Mucosa of rectum (tissue), 2 donors: ENCODE measurements at regions not wholly inside any gene's neighbourhood (a gene's known extent, or its start where the extent isn't known, plus 50 kb on each side); places are given as distances from the start of the nearest gene placed in this dataset.

Source experiments
- H3K27ac ChIP-seq, 2 donors: one replicate each; pipeline ENCODE4 v1.7.0; 2013; ENCODE audit warnings: inconsistent platforms in 2 of 2, low read depth in 2 of 2, low read length in 2 of 2
- H3K27me3 ChIP-seq, 2 donors: one replicate each; pipeline ENCODE4 v1.7.0; 2013; ENCODE audit warnings: low read length in 2 of 2; ENCODE audit not compliant: control insufficient read depth in 2 of 2, insufficient read depth in 2 of 2
- H3K36me3 ChIP-seq, 2 donors: one replicate each; pipeline ENCODE4 v1.7.0; 2013; ENCODE audit warnings: low read length in 2 of 2; ENCODE audit not compliant: control insufficient read depth in 2 of 2, insufficient read depth in 2 of 2
- H3K4me1 ChIP-seq, 2 donors: one replicate each; pipeline ENCODE4 v1.7.0; 2013; ENCODE audit warnings: low read length in 2 of 2, mild to moderate bottlenecking in 1 of 2; ENCODE audit not compliant: control insufficient read depth in 2 of 2, insufficient read depth in 2 of 2
- H3K4me3 ChIP-seq, 2 donors: one replicate each; pipeline ENCODE4 v1.7.0; 2013; ENCODE audit warnings: low read length in 2 of 2
- H3K9ac ChIP-seq, 2 donors: one replicate each; pipeline ENCODE4 v1.7.0; 2013; ENCODE audit warnings: low read length in 2 of 2, low read depth in 1 of 2, mild to moderate bottlenecking in 1 of 2
- H3K9me3 ChIP-seq, 2 donors: one replicate each; pipeline ENCODE4 v1.7.0; 2013; ENCODE audit warnings: low read length in 2 of 2; ENCODE audit not compliant: control insufficient read depth in 2 of 2
- donor health status: healthy.
- donor health status: Normal muscosa, but diverticular disease.

- no peaks in the 10 kb centered on the region for H3K4me1 ChIP-seq
- no peak overlapping the region for H3K4me3 ChIP-seq
- H3K9ac ChIP-seq = no peak overlapping the region
- no peaks in the 10 kb centered on the region for H3K9me3 ChIP-seq
- H3K36me3 ChIP-seq = no peaks in the 10 kb centered on the region
- no peaks in the 10 kb centered on the region for H3K27me3 ChIP-seq
- H3K27ac ChIP-seq = no peak overlapping the region
Observed at GRCh38 chr6:18883851-18884250, 496.7 kb downstream of the RNF144B start.

- H3K36me3 ChIP-seq = no peaks in the 10 kb centered on the region
- no peak overlapping the region for H3K27ac ChIP-seq
Observed at GRCh38 chr6:18893540-18894269, 506.6 kb downstream of the RNF144B start.

GRCh38 chr6:18897350-18897749, 510.2 kb downstream of the RNF144B start:
- no peaks in the 10 kb centered on the region for H3K27me3 ChIP-seq
- no peak overlapping the region for H3K27ac ChIP-seq
- no peak overlapping the region for H3K9ac ChIP-seq
- no peak overlapping the region for H3K4me3 ChIP-seq
- no peaks in the 10 kb centered on the region for H3K9me3 ChIP-seq
- no peaks in the 10 kb centered on the region for H3K36me3 ChIP-seq
- H3K4me1 ChIP-seq = no peaks in the 10 kb centered on the region

More at GRCh38 chr6:18893540-18894269, 506.6 kb downstream of the RNF144B start:
- Histone ChIP-seq H3K4me1 (no peaks in the 10 kb centered on the region), H3K9ac (no peak overlapping the region), H3K9me3 (no peaks in the 10 kb centered on the region), H3K27me3 (no peaks in the 10 kb centered on the region), H3K4me3 (no peak overlapping the region)

GRCh38 chr6:18904681-18905080, 517.5 kb downstream of the RNF144B start:
- no peak overlapping the region for H3K27ac ChIP-seq
- H3K27me3 ChIP-seq = no peaks in the 10 kb centered on the region
- H3K9ac ChIP-seq = no peak overlapping the region
- no peaks in the 10 kb centered on the region for H3K9me3 ChIP-seq
- no peaks in the 10 kb centered on the region for H3K36me3 ChIP-seq
- H3K4me1 ChIP-seq = no peaks in the 10 kb centered on the region
- H3K4me3 ChIP-seq = no peak overlapping the region

- H3K9me3 ChIP-seq = no peaks in the 10 kb centered on the region
- no peaks in the 10 kb centered on the region for H3K27me3 ChIP-seq
- H3K4me3 ChIP-seq = no peak overlapping the region
Observed at GRCh38 chr6:18920701-18921100, 533.6 kb downstream of the RNF144B start.

GRCh38 chr6:18931086-18931485, 543.9 kb downstream of the RNF144B start:
- H3K9ac ChIP-seq = no peak overlapping the region
- no peaks in the 10 kb centered on the region for H3K27me3 ChIP-seq
- H3K4me3 ChIP-seq = no peak overlapping the region
- no peaks in the 10 kb centered on the region for H3K9me3 ChIP-seq
- no peaks in the 10 kb centered on the region for H3K4me1 ChIP-seq
- no peaks in the 10 kb centered on the region for H3K36me3 ChIP-seq
- no peak overlapping the region for H3K27ac ChIP-seq

More at GRCh38 chr6:18920701-18921100, 533.6 kb downstream of the RNF144B start:
- Histone ChIP-seq H3K9ac (no peak overlapping the region), H3K36me3 (no peaks in the 10 kb centered on the region), H3K27ac (no peak overlapping the region), H3K4me1 (no peaks in the 10 kb centered on the region)

- Histone ChIP-seq H3K9me3 (no peaks in the 10 kb centered on the region), H3K27ac (no peak overlapping the region), H3K9ac (no peak overlapping the region), H3K4me1 (no peaks in the 10 kb centered on the region), H3K27me3 (no peaks in the 10 kb centered on the region), H3K36me3 (no peaks in the 10 kb centered on the region), H3K4me3 (no peak overlapping the region)
Observed at GRCh38 chr6:18958146-18958545, 571.0 kb downstream of the RNF144B start.

GRCh38 chr6:18961566-18961965, 574.4 kb downstream of the RNF144B start:
- Histone ChIP-seq H3K4me3 (no peak overlapping the region), H3K9ac (no peak overlapping the region), H3K4me1 (no peaks in the 10 kb centered on the region), H3K27ac (no peak overlapping the region), H3K27me3 (no peaks in the 10 kb centered on the region), H3K9me3 (no peaks in the 10 kb centered on the region), H3K36me3 (no peaks in the 10 kb centered on the region)

GRCh38 chr6:18962361-18962905, 575.3 kb downstream of the RNF144B start:
- Histone ChIP-seq H3K4me1 (no peaks in the 10 kb centered on the region), H3K9me3 (no peaks in the 10 kb centered on the region), H3K27me3 (no peaks in the 10 kb centered on the region), H3K9ac (no peak overlapping the region), H3K4me3 (no peak overlapping the region), H3K36me3 (no peaks in the 10 kb centered on the region), H3K27ac (no peak overlapping the region)

GRCh38 chr6:18963439-18963838, 576.3 kb downstream of the RNF144B start:
- no peaks in the 10 kb centered on the region for H3K9me3 ChIP-seq
- no peak overlapping the region for H3K4me3 ChIP-seq
- H3K27me3 ChIP-seq = no peaks in the 10 kb centered on the region
- no peaks in the 10 kb centered on the region for H3K36me3 ChIP-seq
- H3K4me1 ChIP-seq = no peaks in the 10 kb centered on the region
- H3K27ac ChIP-seq = no peak overlapping the region
- H3K9ac ChIP-seq = no peak overlapping the region
